Thyroid gland (tissue), 4 donors: ENCODE measurements at regions not wholly inside any gene's neighbourhood (a gene's known extent, or its start where the extent isn't known, plus 50 kb on each side); places are given as distances from the start of the nearest gene placed in this dataset.

ENCODE experiments used
- CTCF ChIP-seq, 6 experiments: fragments of 200-600 bp in 3 of 6; fragments of 450-650 bp in 3 of 6; sonication (generic) in 3 of 6; IDR thresholded peaks; one replicate each; pipeline ENCODE4 v1.5.1; 2016 to 2019; ENCODE audit warnings: antibody characterized with exemption in 6 of 6, mild to moderate bottlenecking in 2 of 6, inconsistent platforms in 1 of 6, moderate library complexity in 1 of 6
- POLR2A ChIP-seq, 2 donors: fragments of 450-650 bp; IDR thresholded peaks; one replicate each; pipeline ENCODE4 v1.6.1; 2017; ENCODE audit warnings: antibody characterized with exemption in 2 of 2, mild to moderate bottlenecking in 2 of 2, moderate library complexity in 1 of 2

- no peak for TF ChIP-seq CTCF (IDR thresholded peaks at IDR 0.05)
- TF ChIP-seq POLR2A (IDR thresholded peaks at IDR 0.05): no peak
These were observed 579.2 kb downstream of the EPM2A start for GRCh38 chr6:145155873-145156782.
